Nephron progenitor cell (in vitro differentiated cells): ENCODE measurements at regions not wholly inside any gene's neighbourhood (a gene's known extent, or its start where the extent isn't known, plus 50 kb on each side); places are given as distances from the start of the nearest gene placed in this dataset.

Source experiments
- DNase-seq: peaks from one replicate; pipeline ENCODE4 v3.0.0; 2021
- H3K27ac Mint-ChIP-seq: 2 replicates; pipeline ENCODE4 v1.8.0; 2021; ENCODE audit warnings: mild to moderate bottlenecking, moderate library complexity, mixed read lengths
- H3K27me3 Mint-ChIP-seq: 2 replicates; pipeline ENCODE4 v1.8.0; 2021; ENCODE audit warnings: mild to moderate bottlenecking, low read depth, mixed read lengths; ENCODE audit not compliant: poor library complexity
- H3K36me3 Mint-ChIP-seq: 2 replicates; pipeline ENCODE4 v1.8.0; 2021; ENCODE audit warnings: low read depth, mixed read lengths
- H3K4me1 Mint-ChIP-seq: 2 replicates; pipeline ENCODE4 v1.8.0; 2021; ENCODE audit warnings: mixed read lengths
- H3K4me3 Mint-ChIP-seq: 2 replicates; pipeline ENCODE4 v1.8.0; 2021; ENCODE audit warnings: mild to moderate bottlenecking, moderate library complexity, mixed read lengths
- H3K9me3 Mint-ChIP-seq: 2 replicates; pipeline ENCODE4 v1.8.0; 2021; ENCODE audit warnings: mild to moderate bottlenecking, moderate library complexity, mixed read lengths
- TF ChIP-seq, protein P1 (sequence below): fragments of 200-600 bp; sonication (generic); IDR thresholded peaks from 2 replicates; pipeline ENCODE4 v1.5.0; 2021; ENCODE audit warnings: antibody characterized with exemption

DNA sequence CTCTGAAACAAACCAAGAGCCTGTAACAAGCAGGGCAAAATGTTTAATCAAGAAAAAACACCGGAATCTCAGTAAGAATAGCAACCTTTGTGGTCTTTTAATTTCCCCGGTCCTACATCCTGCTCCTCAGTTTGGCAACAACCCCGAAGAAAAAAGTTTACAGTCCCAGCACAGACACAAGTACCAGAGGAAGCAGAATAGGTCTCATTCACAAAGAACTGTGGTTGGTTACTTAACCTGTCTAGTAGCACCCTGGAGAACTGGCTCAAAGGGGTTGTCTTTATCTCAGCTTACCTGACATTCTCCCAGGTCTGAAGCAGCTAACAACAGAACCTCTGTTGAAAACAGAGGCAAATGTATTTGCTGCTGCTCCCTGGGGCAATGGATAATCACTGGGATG is 399.3 kb downstream of the AJAP1 start:
- DNase-seq: no peak
- no peak overlapping the region for H3K27ac Mint-ChIP-seq
- TF ChIP-seq, protein P1, sequence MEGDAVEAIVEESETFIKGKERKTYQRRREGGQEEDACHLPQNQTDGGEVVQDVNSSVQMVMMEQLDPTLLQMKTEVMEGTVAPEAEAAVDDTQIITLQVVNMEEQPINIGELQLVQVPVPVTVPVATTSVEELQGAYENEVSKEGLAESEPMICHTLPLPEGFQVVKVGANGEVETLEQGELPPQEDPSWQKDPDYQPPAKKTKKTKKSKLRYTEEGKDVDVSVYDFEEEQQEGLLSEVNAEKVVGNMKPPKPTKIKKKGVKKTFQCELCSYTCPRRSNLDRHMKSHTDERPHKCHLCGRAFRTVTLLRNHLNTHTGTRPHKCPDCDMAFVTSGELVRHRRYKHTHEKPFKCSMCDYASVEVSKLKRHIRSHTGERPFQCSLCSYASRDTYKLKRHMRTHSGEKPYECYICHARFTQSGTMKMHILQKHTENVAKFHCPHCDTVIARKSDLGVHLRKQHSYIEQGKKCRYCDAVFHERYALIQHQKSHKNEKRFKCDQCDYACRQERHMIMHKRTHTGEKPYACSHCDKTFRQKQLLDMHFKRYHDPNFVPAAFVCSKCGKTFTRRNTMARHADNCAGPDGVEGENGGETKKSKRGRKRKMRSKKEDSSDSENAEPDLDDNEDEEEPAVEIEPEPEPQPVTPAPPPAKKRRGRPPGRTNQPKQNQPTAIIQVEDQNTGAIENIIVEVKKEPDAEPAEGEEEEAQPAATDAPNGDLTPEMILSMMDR: no peak

DNA sequence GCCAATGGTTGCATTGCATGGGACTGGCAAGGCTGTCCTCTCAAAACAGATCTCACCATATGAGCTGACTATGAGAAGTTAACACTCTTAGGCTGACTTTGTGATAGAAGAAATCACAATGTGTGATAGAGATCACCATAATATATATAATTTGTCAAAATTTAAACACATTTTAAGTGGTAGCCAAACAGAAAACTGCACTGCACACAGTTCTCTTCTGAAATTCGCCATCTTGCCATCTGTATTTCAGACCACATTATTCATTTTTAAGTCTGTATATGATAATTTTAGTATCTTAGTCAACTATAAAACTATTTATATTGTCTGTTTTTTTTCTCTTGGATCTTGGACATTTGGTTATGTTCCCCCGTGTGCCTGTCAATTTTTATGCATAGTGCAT is 374.7 kb downstream of the AJAP1 start:
- TF ChIP-seq, protein P1: no peak
- no peak overlapping the region for H3K4me3 Mint-ChIP-seq
- peaks cover 4% of the 10 kb centered on the region for H3K27me3 Mint-ChIP-seq
- H3K27ac Mint-ChIP-seq: no peak overlapping the region
- no peaks in the 10 kb centered on the region for H3K36me3 Mint-ChIP-seq
- H3K4me1 Mint-ChIP-seq: no peaks in the 10 kb centered on the region
- no peaks in the 10 kb centered on the region for H3K9me3 Mint-ChIP-seq
- no peak for DNase-seq

More for the DNA sequence above, 399.3 kb downstream of the AJAP1 start:
- peaks cover 29% of the 10 kb centered on the region for H3K9me3 Mint-ChIP-seq
- H3K4me1 Mint-ChIP-seq: peaks cover 8% of the 10 kb centered on the region
- no peaks in the 10 kb centered on the region for H3K36me3 Mint-ChIP-seq
- H3K27me3 Mint-ChIP-seq: peaks cover 7% of the 10 kb centered on the region
- H3K4me3 Mint-ChIP-seq: no peak overlapping the region

DNA sequence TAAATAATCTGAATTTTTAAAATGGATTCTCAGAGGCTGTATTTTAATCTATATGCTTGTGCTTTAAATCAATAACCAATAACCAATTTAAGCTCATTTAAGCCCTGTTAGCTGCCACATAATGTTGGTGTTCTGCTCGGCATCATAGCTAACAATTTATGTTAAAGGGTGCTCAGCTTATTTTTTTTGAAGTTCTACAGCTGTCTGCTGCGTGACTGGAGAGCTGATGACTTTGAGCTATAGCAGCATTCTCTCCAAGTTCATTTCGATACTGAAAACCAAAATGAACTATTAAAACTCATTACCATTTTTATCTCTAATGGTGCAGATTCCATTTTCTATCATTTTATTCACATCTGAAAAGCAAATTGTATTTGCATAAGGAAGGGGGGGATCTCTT is 357.8 kb downstream of the AJAP1 start:
- DNase-seq: no peak
- Mint-ChIP-seq H3K9me3 (no peaks in the 10 kb centered on the region), H3K4me3 (no peak overlapping the region), H3K27ac (no peak overlapping the region), H3K36me3 (no peaks in the 10 kb centered on the region), H3K4me1 (peaks cover 11% of the 10 kb centered on the region), H3K27me3 (peaks cover 6% of the 10 kb centered on the region)
- TF ChIP-seq, protein P1: no peak

DNA sequence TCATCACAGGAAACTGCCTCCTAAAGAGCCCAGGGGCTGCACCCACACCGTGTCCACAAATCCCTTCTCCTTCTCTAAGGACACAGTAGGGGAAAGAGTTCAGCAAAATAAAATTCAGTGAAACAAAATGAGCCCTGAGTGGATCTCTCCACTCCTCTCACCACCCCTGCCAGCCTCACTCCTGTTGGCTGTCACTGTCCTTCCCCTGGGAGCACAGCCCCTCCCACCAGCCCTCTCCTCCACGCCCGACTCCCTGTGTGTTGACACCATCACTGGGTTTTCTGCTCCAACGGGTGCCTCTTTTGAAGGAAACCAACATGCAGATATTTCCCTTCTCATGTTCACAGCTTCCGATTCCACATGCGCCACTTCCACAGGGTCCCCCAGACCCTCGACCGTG is 356.2 kb downstream of the AJAP1 start:
- peaks cover 11% of the 10 kb centered on the region for H3K27me3 Mint-ChIP-seq
- H3K4me3 Mint-ChIP-seq: no peak overlapping the region
- H3K9me3 Mint-ChIP-seq: no peaks in the 10 kb centered on the region
- DNase-seq: peak; percentile 13
- no peak overlapping the region for H3K27ac Mint-ChIP-seq
- H3K36me3 Mint-ChIP-seq: no peaks in the 10 kb centered on the region
- peaks cover 11% of the 10 kb centered on the region for H3K4me1 Mint-ChIP-seq
- TF ChIP-seq, protein P1: no peak

DNA sequence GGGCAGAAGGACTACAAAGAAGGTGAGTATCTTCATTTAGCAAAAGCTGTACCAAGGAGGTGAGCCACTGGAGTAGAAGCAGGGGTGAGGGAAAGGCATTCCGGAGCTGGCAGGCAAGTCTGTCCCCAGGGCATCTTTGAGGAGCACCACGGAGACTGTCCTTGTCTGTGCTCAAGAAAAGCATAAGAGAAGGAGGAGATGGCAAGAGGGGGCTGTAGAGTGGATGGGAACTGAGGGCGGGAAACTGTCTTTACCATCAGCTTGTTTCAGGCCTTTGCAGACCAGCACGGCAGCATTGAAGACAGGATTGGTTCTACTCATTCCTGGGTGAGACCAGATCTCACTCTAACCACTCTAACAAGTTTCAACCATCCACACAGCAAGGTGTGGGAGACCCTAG is 355.8 kb downstream of the AJAP1 start:
- H3K4me1 Mint-ChIP-seq: peaks cover 11% of the 10 kb centered on the region
- TF ChIP-seq, protein P1: no peak
- H3K27ac Mint-ChIP-seq: no peak overlapping the region
- no peak overlapping the region for H3K4me3 Mint-ChIP-seq
- DNase-seq: no peak
- peaks cover 11% of the 10 kb centered on the region for H3K27me3 Mint-ChIP-seq
- H3K9me3 Mint-ChIP-seq: no peaks in the 10 kb centered on the region
- no peaks in the 10 kb centered on the region for H3K36me3 Mint-ChIP-seq

DNA sequence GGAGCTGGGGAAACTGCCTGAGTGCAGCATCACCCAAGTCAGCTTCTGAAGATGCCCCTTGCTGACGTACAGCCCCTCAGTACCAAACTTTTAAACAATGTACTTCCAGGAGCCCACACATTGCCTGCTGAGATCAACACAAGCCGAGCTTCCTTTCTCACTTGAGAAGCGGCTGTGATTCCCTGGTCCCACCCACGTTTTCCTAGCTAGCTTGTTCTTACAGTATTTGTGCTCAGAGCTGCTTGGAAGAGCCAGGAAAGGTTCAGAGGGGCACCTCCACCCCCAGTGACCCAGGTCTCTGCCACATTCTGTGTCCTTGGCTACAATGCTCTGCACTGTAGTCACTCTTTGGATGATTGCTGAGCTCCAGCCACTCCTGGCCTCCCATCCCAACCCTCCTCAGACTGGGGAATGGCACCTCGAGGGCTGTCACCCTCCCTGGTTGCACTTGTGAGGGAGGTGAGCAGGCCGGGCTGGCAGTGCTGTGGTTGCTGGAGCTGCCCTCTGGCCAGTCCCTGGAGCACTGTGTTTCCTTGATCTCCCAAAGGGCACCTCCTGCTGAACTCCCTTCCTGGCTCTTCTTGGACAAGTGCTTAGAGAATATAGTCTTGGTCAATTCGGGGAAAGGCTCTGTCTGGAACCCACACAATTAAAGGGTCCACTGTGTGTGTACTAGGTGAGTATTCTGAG is 355.1 kb downstream of the AJAP1 start:
- DNase-seq: no peak
- Mint-ChIP-seq H3K4me3 (no peak overlapping the region), H3K27ac (no peak overlapping the region), H3K4me1 (peaks cover 11% of the 10 kb centered on the region), H3K36me3 (no peaks in the 10 kb centered on the region), H3K27me3 (peaks cover 13% of the 10 kb centered on the region), H3K9me3 (no peaks in the 10 kb centered on the region)
- TF ChIP-seq, protein P1: no peak
